ENCODE measurements at regions not wholly inside any gene's neighbourhood (a gene's known extent, or its start where the extent isn't known, plus 50 kb on each side); places are given as distances from the start of the nearest gene placed in this dataset.
A peak's percentile ranks its signal among the peaks of the same experiment; 100 is the strongest.

DNA sequence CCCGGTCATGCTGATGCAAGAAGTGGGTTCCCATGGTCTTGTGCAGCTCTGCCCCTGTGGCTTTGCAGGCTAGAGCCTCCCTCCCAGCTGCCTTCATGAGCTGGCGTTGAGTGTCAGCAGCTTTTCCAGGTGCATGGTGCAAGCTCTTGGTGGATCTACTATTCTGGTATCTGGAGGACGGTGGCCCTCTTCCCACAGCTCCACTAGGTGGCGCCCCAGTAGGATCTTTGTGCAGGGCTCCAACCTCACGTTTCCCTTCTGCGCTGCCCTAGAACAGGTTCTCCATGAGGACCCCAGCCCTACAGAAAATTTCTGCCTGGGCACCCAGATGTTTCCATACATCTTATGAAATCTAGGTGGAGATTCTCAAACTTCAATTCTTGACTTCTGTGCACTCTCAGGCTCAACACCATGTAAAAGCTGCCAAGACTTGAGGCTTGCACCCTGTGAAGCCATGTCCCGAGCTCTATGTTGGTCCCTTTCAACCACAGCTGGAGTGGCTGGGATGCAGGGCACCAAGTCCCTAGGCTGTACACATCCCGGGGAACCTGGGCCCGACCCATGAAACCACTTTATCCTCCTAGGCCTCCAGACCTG is 238.4 kb upstream of the MDFIC2 start:
- FAIRE-seq: no peak

DNA sequence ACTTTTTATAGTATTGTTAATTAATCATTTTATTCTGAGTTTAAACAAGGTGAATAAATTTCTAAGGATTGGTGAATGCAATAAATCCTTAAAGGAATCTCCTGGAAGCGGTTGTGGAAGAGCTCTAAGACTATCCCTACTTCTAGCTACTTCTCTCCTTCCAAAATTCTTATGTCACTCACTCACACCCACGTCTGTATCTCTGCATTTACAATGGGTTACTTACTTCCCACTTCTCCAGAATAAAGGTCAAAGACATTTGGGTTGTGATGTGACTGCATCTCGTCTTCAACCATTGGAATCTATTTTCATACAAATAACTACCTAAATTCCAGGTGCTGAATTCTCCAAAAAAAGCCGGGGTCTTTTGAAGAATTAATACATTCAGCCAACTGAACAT is 234.2 kb upstream of the MDFIC2 start:
- no peak for FAIRE-seq

DNA sequence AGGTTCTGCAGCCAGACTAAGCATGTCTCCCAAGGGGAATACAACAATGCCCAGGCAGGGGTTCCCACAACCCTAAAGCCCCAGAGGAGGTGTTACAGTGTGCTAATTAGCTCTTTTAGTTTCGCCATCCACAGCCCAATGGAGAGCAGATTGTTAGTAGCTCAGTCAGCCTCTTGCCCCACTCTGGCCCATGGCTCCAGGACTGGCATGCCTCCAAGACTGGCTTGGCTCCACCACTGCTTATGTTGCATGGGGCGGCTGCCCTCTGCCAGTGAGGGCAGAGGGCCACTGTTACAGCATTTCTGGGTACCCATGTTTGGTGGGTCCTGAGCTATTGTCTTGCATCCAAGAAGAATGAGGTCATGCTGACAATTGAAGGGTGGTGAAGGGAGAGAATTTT is 231.1 kb upstream of the MDFIC2 start:
- FAIRE-seq: no peak

DNA sequence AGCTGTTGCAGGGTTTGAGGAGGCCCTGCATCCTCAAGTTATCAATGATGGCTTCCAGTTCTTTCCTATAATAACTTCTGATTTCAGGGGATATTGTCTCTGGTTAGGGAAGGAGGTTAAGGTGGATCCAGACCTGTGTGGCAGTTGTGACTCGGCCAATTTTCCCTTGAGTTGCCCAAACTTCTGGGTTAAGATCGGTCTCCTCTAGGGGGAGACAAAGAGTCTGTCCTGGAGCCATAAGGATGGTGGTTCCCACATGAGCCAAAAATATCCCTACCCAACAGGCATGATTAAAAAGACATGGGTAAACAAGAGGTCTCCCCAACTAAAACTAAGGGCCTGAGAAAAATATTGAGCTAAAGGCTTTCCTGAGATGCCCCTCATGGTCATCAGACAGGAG is 227.5 kb upstream of the MDFIC2 start:
- no peak for FAIRE-seq

DNA sequence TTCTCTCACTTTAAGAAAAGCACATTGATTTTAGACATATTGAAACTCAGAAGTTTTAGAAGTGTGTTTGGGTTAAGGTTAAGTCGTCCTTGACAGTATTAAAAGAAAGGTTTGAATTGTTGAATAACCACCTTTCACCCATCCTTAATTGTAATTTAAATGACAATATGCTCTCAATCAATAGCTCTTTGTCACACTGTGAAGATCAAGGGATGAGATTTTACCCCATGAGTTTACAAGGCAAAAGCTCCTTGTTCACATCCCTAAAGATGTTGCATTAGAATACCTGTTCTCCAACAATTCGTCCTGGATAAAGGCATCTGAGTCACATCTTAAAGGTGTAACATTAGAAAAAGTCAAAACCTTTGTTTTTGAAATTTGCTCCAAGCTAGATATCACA is 220.4 kb upstream of the MDFIC2 start:
- FAIRE-seq: no peak

DNA sequence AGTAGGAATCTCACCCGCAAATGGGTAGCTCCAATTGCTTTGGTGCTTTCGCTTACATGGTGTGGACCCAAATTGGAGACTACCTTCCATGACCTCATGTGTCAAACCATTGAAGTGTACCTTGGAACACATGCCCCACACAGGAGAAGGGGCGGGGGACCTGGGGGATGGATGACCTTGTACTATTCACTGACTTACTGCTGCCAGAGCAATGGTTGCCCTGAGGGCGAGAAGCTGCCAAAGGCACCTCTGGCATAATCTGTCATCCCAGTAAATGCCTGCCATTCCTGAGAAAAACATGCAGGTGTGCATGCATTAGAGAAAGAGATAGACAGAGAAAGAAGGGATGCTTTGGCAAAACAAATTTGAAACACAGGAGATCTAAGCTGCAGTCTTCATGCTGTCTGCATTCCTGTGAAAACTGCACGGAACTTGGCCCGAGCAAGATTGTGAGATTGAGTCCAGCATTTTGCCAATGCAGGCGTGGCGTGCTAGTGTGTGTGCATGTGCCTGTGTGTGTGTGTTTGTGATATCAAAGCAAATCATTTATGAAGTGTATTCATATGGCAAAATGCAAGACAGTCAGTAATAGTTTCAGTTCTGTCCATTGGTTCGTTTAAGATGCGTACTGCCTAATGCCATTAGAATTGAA is 219.5 kb upstream of the MDFIC2 start:
- no peak for FAIRE-seq

DNA sequence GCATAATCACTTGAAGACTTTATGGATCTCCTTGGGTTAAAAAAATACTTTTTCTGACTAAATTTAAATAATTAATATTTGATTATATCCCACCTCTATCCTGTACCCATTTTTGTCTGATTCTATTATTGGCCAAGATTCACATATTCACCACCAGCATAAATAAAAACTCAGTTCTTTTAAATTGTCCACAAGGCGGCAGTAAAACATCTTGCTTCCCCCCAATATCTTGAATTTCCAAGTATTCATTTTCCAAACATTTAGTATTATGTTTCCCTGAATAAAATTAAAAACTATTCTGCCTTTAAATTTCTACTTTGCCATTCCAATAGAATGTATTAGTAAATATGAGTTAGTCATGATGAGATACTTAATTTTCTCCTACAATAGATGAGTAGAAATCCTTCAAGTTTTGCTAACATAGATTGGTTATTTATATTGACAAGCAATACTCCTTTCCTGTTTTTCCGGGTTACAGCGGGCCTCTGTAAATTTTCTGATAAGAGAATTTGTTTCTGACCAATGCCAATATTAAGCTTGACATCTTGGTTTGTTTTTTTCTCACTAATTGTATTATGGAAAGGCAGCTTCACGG is 218.7 kb upstream of the MDFIC2 start:
- peak; percentile 94 for FAIRE-seq

DNA sequence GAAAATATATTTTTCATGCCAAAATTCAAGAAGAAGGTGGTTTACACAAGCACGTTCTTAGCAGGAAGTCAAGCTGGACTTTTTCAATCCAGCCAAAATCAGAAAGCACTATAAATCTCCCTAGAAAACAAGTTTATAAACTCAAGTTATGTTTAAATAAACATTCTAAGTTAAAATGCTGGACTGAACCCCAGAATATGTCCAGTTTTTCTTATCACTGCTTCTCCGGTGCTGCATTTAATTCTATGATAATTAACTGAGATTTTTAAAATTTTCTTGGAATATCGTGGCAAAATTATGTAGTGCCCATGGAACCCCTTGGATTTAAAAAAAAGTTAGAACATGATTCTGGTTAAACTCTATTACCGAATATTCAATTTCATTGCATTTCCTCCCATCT is 218.2 kb upstream of the MDFIC2 start:
- no peak for FAIRE-seq

DNA sequence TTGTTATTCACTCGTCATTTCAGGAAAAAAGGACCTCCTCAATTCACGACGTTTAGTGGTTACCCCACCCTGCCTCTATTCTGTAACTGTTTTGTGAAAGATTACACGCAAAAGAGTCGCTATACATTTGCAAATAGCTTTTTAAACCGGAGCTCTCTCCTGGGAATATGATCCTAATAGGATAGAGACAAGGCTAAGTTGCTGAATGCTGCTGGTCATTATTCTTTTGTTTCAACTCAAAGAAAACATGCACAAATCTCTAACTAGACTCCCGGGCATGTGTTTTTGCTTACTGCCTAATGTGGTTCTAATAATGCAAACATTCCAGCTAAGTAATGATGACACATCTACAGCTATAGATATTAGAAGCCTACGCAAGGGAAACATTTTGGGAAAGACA is 214.6 kb upstream of the MDFIC2 start:
- no peak for FAIRE-seq

DNA sequence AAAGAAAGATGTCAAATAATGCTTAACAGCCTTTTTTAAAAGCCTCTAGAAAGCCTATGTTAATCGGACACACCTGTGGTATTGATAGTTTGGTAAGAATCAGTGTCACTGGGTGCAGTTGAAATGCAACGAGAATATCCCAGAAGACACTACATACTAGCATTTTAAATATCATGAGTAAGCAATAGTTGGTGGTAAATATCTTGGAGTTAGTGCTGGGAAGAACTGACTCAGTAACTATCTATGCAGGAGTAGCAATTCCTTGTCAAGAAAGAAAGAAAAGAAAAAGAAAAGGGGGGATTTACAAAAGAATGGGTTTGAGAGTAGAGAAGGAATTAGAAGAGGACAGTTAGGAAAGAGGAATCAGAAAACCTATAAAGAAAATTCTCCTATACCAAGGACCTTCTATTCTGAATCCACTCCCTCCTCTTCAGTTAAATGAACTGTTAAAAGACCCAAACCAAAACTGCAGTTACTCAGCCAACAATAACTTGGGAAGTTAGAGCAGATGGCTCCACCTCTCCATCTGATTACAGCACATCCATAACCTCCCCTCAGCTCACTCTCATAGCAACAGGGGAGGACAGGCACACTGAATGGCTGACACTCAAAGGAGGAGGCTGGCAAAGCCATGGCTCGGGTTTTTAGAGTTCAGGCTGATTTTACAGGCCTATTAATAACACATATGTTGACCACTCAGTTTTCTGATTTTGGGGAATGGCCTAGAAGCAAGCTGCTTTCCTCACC is 207.6 kb upstream of the MDFIC2 start:
- FAIRE-seq: no peak

DNA sequence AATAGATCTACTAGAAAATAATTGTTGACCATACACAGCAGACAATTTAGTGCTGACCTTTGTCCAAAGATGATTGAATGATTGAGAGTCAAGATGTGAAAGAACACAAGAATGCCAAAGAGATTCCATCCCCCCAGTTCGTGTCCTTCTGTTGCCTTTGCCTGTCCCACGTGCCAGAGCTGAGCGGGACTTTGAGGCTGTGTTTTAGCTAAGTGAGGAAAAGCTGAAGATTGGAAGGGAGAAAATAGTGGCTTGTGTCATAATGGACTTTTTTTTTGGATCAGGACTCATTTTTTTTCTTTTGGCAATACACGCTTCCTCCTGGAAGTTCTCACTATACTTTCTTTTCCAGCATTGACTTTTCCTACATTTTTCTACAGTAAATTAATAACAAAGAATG is 206.6 kb upstream of the MDFIC2 start:
- FAIRE-seq: no peak

DNA sequence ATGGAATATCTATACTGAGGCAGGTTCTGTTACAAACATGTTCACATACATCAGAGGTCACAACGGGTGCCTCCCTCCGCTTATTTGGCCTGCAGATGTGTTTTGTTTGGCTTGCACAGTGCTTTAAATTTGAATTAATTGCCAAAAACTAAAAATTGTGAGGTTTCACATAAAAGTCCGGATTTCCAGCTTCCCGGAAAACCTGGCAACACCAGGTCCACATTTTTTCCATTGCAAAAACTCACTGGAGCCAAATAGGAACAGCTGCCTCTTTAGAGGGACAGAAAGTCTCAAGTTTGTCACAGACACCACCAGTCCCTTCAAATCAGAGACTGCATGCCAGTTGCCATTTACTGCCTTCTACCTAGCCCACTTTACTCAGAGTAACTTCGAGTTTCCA is 205.9 kb upstream of the MDFIC2 start:
- no peak for FAIRE-seq

DNA sequence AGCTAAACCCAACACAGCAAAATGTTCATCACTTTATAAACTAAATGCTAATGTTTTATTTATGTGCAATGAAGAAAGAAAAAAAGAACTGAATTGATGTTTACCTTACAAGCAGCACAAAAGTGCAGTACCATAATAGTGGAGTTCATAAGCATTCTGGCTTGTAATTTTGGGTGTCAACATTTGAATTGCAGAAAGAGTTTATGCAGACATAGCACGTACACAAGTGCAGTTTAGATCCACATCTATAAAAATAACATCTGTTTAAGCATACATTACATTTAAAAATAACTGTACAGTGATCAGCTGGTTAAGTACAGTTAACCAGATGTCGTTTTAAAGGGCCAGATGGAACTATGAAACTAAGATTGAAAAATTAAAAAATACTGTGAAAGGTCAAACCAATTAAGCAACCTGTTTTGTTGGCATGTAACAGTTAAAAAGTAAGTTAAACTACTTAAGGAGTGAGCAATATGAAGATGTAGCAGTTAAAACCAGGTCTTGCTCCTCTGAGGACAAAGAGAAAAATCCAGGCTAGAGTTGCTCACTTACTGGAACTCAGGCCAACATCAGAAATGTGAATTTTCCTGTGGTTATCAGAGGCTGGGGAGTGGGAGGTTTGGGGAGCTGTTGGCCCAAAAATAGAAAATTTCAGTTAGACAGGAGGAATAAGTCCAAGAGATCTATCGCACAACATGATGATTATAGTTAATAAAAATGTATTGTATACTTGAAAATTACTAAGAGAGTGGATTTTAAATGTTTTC is 204.9 kb upstream of the MDFIC2 start:
- FAIRE-seq: no peak

DNA sequence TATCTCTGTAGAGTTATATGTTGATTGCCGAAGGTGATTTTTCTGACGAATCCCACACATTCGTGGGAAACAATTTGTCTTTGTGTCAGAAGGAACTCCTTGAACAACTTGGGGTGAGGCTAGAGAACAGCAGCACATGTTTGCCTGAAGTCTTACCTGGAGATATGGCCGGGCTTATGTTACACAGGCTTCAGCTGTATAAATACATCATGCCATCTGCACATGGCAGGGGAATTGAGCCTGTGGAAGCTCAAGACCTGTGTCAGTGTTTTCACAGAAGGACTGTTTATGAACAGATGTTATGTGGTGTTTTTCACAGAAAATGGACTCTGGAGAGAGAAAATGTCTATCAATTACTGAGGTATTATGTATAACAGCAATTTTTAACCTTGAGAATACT is 203.6 kb upstream of the MDFIC2 start:
- FAIRE-seq: no peak

DNA sequence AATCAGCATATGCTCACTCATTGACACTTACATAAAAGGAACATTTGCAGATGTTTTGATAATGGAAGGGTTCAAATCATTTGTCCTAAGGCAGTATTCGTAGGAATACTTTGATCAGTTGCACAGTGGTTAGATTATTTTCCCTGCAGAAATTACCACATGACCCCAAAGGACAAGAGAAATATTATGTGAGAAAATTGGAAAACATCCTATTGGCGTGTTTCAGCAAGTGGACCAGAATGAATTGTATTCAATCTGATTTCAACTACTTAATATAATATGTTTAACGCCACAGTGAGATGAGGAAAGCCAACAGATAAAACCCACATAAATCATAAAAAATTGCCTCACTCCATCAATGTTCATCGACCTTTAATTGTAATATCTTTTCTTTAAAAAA is 195.0 kb upstream of the MDFIC2 start:
- no peak for FAIRE-seq

DNA sequence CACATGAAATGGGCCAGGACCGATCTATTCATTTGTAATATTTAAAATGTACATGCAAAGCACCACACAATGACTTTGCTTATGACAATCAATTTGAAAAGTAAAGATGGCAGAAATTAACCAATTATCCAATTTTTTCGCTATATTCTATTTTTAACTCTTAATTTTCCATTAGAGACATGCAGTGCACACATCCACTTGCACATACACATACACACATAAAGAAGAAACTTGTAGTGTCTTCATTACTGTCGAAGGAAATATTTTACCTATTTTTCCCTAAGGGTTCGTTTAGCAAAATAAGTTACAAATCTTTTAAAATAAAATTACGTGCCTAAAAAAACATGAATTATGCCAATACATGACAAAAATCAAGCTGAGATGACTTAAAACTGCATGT is 194.3 kb upstream of the MDFIC2 start:
- FAIRE-seq: no peak

DNA sequence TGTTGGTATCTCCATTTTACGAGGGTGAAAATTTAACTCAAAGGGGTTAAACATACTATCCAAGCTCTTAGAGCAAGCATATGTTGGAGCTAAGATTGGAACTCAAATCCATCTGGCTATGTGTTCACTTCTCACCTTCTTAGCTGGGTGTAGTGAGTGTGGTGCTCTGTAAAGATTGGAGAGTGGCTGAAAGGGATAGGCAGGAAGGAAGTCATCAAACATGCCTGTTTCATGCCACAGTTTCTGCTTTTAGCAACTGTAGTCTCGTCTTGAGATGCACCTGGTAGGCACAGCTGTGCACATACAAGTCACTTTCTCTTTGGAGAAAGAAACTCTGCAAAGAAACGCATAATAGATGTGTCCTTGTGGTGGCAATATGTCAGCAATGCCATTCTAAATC is 189.1 kb upstream of the MDFIC2 start:
- no peak for FAIRE-seq

DNA sequence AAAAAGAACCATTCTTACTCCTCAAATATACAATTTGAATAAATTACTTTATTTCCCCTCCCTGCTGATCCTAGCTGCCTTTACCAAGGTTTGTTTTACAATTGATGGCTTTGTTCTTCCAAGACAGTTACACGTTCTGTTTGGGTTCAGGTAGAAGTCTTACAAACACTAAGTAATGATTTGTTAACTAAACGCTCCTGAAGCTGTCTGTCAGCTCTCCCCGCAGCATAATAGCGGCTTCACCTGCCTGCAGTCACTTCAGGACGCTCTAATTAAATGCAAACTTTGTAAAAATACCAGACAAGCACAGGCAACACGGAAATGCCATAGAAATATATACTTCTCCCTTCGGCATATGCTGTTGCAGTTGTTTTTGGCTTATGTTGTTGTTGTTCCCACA is 176.4 kb upstream of the MDFIC2 start:
- no peak for FAIRE-seq

DNA sequence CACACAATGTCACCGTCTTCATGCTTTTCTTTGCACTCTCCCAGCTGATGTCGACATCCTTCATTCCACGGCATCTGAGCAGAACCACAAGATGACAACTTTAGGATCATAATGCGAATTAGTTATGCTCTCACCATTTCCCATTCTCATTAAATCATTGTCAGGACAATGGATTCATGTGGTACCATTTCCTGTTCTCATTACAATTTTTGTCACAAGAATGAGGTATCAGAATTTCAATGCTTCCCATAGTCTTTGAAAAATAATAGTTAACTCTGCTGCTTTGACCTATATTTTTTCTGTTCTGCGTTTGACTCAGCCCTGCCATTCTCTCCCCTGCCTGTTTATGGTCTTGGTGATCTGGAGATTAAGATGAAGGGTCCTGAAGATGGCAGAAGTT is 175.7 kb upstream of the MDFIC2 start:
- no peak for FAIRE-seq

DNA sequence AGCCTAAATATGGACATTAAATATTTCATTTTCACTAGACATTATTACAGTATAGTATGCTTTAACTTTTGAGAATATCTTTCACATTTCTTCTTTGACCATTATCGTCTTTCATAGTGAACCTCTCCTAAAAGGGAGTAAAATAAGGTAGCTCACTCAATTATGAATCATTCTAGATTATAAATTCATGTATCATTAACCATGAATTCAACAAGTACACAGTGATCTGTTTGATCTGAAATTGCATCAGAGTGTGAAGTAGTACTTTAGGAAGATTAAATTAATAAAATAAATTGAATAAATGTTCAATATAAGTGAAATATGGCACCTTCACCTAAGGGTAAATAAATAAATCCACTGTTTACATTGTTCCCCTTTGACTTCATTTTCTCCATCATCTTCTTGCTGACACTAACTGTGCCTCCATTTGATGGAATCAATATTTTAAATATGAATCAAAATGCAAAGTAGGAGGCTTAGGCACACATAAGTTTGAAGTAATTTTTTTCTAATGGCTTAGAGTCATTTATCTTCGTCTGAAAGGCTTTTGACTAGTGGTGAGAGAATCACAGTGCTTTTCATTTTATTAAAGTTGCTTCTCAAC is 174.1 kb upstream of the MDFIC2 start:
- no peak for FAIRE-seq

DNA sequence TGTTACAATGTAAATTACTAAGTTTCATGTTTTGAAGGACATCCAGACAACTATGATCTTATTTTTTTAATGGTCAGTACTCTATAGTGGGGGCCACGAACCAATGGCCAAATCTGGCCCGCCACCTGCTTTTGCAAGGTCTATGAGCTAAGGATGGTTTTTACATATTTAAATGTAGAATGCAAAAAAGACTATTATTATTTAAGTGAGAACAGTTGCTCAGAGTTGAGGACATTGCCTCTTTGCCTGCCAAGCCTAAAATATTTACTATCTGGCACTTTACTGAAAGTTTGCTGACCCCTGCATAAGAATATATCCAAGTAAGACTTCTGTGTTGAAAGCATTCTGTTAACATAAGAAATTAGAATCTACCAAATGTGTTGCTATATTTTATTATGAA is 163.7 kb upstream of the MDFIC2 start:
- no peak for FAIRE-seq

DNA sequence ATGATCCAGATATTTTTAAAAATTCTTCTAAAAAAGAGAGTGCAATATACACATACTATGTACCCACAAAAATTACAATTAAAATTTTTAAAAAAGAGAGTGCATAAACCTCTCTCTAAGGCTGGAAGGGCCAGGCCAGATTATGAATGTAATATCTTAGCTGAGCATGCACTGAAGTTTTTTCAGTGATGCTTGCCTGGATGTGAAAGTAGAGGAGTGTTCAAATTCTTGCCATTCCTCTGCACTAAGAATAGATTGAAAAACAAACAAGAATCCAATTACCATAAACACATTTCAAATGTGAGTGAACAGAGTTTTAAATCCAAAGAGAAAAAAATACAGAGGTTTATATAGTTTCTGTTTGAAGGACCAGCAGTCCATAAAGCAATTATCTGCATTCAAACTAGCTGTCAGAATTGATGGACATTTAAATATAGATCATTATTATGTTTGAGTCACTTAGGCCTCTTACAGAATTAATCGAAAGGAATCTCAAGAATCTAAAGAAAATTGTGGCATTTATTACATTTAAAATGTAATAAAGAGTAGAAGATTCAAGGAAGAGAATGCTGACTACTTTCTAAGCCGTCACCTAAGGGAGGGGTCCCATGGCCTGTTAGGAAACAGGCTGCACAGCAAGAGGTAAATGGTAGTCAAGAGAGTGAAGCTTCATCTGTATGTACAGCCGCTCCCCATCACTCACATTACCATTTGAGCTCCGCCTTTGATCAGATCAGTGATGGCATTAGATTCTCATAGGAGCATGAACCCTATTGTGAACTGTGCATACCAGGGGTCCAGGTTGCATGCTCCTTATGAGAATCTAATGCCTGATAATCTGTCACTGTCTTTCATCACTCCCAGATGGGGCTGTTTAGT is 159.3 kb upstream of the MDFIC2 start:
- FAIRE-seq: no peak

Measured in A204.1 (cell line).